Upper lobe of right lung (tissue), 1 donor: ENCODE measurements at regions not wholly inside any gene's neighbourhood (a gene's known extent, or its start where the extent isn't known, plus 50 kb on each side); places are given as distances from the start of the nearest gene placed in this dataset.
"Not testable (repeated sequence)": the region's sequence is repeated elsewhere in the genome, so short reads cannot be mapped to it uniquely, and the experiment has no call there.

Experiments
- ATAC-seq: fragments of 200-7000 bp; cut with Tn5 transposase; one replicate; pipeline ENCODE4 v1.9.1; 2020; ENCODE audit warnings: mild to moderate bottlenecking, moderate library complexity
- DNase-seq: peaks from one replicate; pipeline ENCODE4 v3.0.0-alpha.2; 2020
- H3K27ac ChIP-seq: fragments of 200-600 bp; one replicate; pipeline ENCODE4 v1.8.0; 2022
- H3K27me3 ChIP-seq: fragments of 200-600 bp; one replicate; pipeline ENCODE4 v1.8.0; 2022; ENCODE audit warnings: mild to moderate bottlenecking
- H3K36me3 ChIP-seq: fragments of 200-600 bp; one replicate; pipeline ENCODE4 v1.8.0; 2022
- H3K4me1 ChIP-seq: fragments of 200-600 bp; one replicate; pipeline ENCODE4 v1.8.0; 2022
- H3K4me3 ChIP-seq: fragments of 200-600 bp; one replicate; pipeline ENCODE4 v1.8.0; 2022; ENCODE audit warnings: mild to moderate bottlenecking
- H3K9me3 ChIP-seq: fragments of 200-600 bp; one replicate; pipeline ENCODE4 v1.8.0; 2022
- intact Hi-C: fragments of 100-400 bp; cut with DNase I; formaldehyde crosslinking; loops from one replicate; pipeline ENCODE4 v1.11.0; 2022
- TF ChIP-seq, protein P1 (sequence below): fragments of 200-600 bp; IDR thresholded peaks from one replicate; pipeline ENCODE4 v1.8.0; 2022; ENCODE audit warnings: antibody characterized with exemption
- donor health status: DM: no; HTN: yes; CAD: no; lungs with severe emphysema.

GRCh38 chr6:101088594-101088993 is 207.5 kb upstream of the ASCC3 start:
- TF ChIP-seq, protein P1, sequence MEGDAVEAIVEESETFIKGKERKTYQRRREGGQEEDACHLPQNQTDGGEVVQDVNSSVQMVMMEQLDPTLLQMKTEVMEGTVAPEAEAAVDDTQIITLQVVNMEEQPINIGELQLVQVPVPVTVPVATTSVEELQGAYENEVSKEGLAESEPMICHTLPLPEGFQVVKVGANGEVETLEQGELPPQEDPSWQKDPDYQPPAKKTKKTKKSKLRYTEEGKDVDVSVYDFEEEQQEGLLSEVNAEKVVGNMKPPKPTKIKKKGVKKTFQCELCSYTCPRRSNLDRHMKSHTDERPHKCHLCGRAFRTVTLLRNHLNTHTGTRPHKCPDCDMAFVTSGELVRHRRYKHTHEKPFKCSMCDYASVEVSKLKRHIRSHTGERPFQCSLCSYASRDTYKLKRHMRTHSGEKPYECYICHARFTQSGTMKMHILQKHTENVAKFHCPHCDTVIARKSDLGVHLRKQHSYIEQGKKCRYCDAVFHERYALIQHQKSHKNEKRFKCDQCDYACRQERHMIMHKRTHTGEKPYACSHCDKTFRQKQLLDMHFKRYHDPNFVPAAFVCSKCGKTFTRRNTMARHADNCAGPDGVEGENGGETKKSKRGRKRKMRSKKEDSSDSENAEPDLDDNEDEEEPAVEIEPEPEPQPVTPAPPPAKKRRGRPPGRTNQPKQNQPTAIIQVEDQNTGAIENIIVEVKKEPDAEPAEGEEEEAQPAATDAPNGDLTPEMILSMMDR: no peak
- Histone ChIP-seq H3K4me3 (no peak overlapping the region), H3K36me3 (no peaks in the 10 kb centered on the region), H3K27me3 (no peaks in the 10 kb centered on the region), H3K4me1 (no peaks in the 10 kb centered on the region), H3K9me3 (no peaks in the 10 kb centered on the region), H3K27ac (no peak overlapping the region)
- no peak for ATAC-seq
- DNase-seq: no peak
- intact Hi-C loops: no loop called here

GRCh38 chr6:101089640-101090039 is 208.5 kb upstream of the ASCC3 start:
- H3K27me3 ChIP-seq: no peaks in the 10 kb centered on the region
- no peaks in the 10 kb centered on the region for H3K4me1 ChIP-seq
- H3K27ac ChIP-seq: no peak overlapping the region
- no peak for ATAC-seq
- no peaks in the 10 kb centered on the region for H3K9me3 ChIP-seq
- H3K4me3 ChIP-seq: no peak overlapping the region
- no peak for DNase-seq
- H3K36me3 ChIP-seq: no peaks in the 10 kb centered on the region
- intact Hi-C loops: no loop called here
- TF ChIP-seq, protein P1: no peak

GRCh38 chr6:101090281-101090680 is 209.2 kb upstream of the ASCC3 start:
- TF ChIP-seq, protein P1: no peak
- Histone ChIP-seq H3K4me3 (no peak overlapping the region), H3K27me3 (no peaks in the 10 kb centered on the region), H3K27ac (no peak overlapping the region), H3K9me3 (no peaks in the 10 kb centered on the region), H3K4me1 (no peaks in the 10 kb centered on the region), H3K36me3 (no peaks in the 10 kb centered on the region)
- intact Hi-C loops: no loop called here
- ATAC-seq: no peak
- DNase-seq: no peak

GRCh38 chr6:101098605-101099004 is 217.5 kb upstream of the ASCC3 start:
- H3K4me3 ChIP-seq, ATAC-seq, DNase-seq, H3K9me3 ChIP-seq, intact Hi-C loops, H3K36me3 ChIP-seq, H3K27ac ChIP-seq, H3K4me1 ChIP-seq, H3K27me3 ChIP-seq: not testable (repeated sequence)

DNA sequence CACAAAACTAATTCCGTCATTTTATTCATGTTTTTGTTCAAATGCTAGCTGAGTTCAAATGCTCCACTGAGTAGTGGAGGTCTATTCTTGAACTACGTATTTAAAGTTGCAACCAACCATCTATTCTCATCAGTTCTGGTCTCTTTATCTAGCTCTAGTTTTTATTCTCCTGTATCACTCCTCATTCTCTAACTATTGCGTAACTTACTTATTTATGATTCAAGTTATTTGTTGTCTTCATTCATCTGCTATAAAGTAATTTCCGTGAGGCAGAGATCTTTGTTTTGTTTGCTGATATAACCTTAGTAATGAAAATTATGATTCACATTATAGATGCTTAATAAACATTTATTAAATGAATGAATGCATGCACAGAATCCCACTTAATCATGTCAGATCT is 221.6 kb upstream of the ASCC3 start:
- DNase-seq (no peak), ATAC-seq (no peak)
- Histone ChIP-seq H3K4me1 (no peaks in the 10 kb centered on the region), H3K27ac (no peak overlapping the region), H3K27me3 (no peaks in the 10 kb centered on the region), H3K36me3 (no peaks in the 10 kb centered on the region), H3K4me3 (no peak overlapping the region), H3K9me3 (no peaks in the 10 kb centered on the region)
- intact Hi-C loops: no loop called here
- TF ChIP-seq, protein P1: no peak

GRCh38 chr6:101108286-101108685 is 227.2 kb upstream of the ASCC3 start:
- H3K9me3 ChIP-seq: no peaks in the 10 kb centered on the region
- H3K27me3 ChIP-seq: no peaks in the 10 kb centered on the region
- TF ChIP-seq, protein P1: no peak
- H3K4me1 ChIP-seq: no peaks in the 10 kb centered on the region
- intact Hi-C loops: no loop called here
- no peak for DNase-seq
- H3K4me3 ChIP-seq: no peak overlapping the region
- ATAC-seq: no peak
- H3K27ac ChIP-seq: no peak overlapping the region
- no peaks in the 10 kb centered on the region for H3K36me3 ChIP-seq
